A673 (cell line): ENCODE measurements at regions not wholly inside any gene's neighbourhood (a gene's known extent, or its start where the extent isn't known, plus 50 kb on each side); places are given as distances from the start of the nearest gene placed in this dataset.

Experiments
- EZH2 ChIP-seq: fragments of 200-600 bp; sonication (generic); IDR thresholded peaks from 2 replicates; pipeline ENCODE4 v1.6.1; 2017; ENCODE audit warnings: borderline replicate concordance, low read depth, mild to moderate bottlenecking, mixed read lengths, antibody characterized with exemption, low read length; ENCODE audit not compliant: poor library complexity, severe bottlenecking
- TF ChIP-seq, protein P1 (sequence below): fragments of 300-800, 200-600 bp; sonication (generic); conservative IDR thresholded peaks from 2 replicates; pipeline ENCODE4 v1.5.1; 2017; ENCODE audit warnings: low read depth, mild to moderate bottlenecking, antibody characterized with exemption, low read length, moderate library complexity, mixed read lengths

DNA sequence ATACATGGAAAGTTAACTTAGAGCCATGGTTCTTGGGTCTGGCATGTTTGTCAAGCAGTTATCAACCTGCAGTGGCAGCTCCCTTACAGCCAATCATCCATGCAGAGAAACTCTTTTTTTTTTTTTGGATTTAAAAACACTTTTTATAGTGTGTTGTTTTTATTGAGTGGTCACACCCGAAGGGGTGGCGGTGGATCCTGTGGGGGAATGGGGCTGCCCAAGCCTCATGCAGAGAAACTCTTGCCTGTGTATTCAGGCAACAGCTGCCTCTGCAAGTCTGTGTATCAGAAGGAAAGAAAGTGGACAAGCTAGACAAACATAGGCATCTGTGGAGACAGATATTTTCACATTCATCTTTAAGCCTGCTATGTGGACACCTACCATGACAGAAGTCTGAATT lies 104.8 kb downstream of the GLUL start:
- no peak for TF ChIP-seq EZH2
- TF ChIP-seq, protein P1, sequence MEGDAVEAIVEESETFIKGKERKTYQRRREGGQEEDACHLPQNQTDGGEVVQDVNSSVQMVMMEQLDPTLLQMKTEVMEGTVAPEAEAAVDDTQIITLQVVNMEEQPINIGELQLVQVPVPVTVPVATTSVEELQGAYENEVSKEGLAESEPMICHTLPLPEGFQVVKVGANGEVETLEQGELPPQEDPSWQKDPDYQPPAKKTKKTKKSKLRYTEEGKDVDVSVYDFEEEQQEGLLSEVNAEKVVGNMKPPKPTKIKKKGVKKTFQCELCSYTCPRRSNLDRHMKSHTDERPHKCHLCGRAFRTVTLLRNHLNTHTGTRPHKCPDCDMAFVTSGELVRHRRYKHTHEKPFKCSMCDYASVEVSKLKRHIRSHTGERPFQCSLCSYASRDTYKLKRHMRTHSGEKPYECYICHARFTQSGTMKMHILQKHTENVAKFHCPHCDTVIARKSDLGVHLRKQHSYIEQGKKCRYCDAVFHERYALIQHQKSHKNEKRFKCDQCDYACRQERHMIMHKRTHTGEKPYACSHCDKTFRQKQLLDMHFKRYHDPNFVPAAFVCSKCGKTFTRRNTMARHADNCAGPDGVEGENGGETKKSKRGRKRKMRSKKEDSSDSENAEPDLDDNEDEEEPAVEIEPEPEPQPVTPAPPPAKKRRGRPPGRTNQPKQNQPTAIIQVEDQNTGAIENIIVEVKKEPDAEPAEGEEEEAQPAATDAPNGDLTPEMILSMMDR = no peak
